Epithelial cell of esophagus (primary cell): ENCODE measurements at regions not wholly inside any gene's neighbourhood (a gene's known extent, or its start where the extent isn't known, plus 50 kb on each side); places are given as distances from the start of the nearest gene placed in this dataset.
"Not testable (repeated sequence)": the region's sequence is repeated elsewhere in the genome, so short reads cannot be mapped to it uniquely, and the experiment has no call there.

Source experiments
- DNase-seq: peaks from one replicate; pipeline ENCODE4 v3.0.0; 2010; ENCODE audit warnings: low read depth
- H3K4me3 ChIP-seq: 2 replicates; pipeline ENCODE4 v1.5.1; 2011; ENCODE audit warnings: mild to moderate bottlenecking, low read length, control low read depth
- CTCF ChIP-seq: IDR thresholded peaks from 2 replicates; pipeline ENCODE4 v1.5.1; 2011; ENCODE audit warnings: low read depth, mild to moderate bottlenecking, low read length, control low read depth, inconsistent platforms; ENCODE audit not compliant: insufficient read depth; ENCODE audit errors: missing control alignments

- no peak for TF ChIP-seq CTCF
- no peak overlapping the region for H3K4me3 ChIP-seq
- no peak for DNase-seq
Observed at GRCh38 chr7:106583706-106584690, 77.0 kb downstream of the CCDC71L start.

GRCh38 chr7:106583100-106583499 is 77.9 kb downstream of the CCDC71L start:
- TF ChIP-seq CTCF: no peak

GRCh38 chr7:106582365-106582764 is 78.6 kb downstream of the CCDC71L start:
- no peak for TF ChIP-seq CTCF
- no peak overlapping the region for H3K4me3 ChIP-seq
- no peak for DNase-seq

More at GRCh38 chr7:106583100-106583499, 77.9 kb downstream of the CCDC71L start:
- no peak for DNase-seq
- H3K4me3 ChIP-seq: no peak overlapping the region

GRCh38 chr7:106579086-106579485 is 81.9 kb downstream of the CCDC71L start:
- not testable (repeated sequence) for DNase-seq, H3K4me3 ChIP-seq

- no peak for DNase-seq
- no peak for TF ChIP-seq CTCF
- H3K4me3 ChIP-seq: no peak overlapping the region
Observed at GRCh38 chr7:106575138-106575823, 85.7 kb downstream of the CCDC71L start.

- no peak for DNase-seq
- no peak overlapping the region for H3K4me3 ChIP-seq
- TF ChIP-seq CTCF: no peak
Observed at GRCh38 chr7:106573738-106574137, 87.2 kb downstream of the CCDC71L start.

- TF ChIP-seq CTCF: no peak
- no peak overlapping the region for H3K4me3 ChIP-seq
- no peak for DNase-seq
Observed at GRCh38 chr7:106573125-106573663, 87.8 kb downstream of the CCDC71L start.
